Left ventricle myocardium inferior (tissue), 1 donor: ENCODE measurements at regions not wholly inside any gene's neighbourhood (a gene's known extent, or its start where the extent isn't known, plus 50 kb on each side); places are given as distances from the start of the nearest gene placed in this dataset.
"Not testable (repeated sequence)": the region's sequence is repeated elsewhere in the genome, so short reads cannot be mapped to it uniquely, and the experiment has no call there.

Source experiments
- DNase-seq: peaks from one replicate; pipeline ENCODE4 v3.0.0-alpha.2; 2020
- H3K27ac ChIP-seq: fragments of 200-600 bp; replicated peaks from 2 replicates; pipeline ENCODE4 v1.8.0; 2021
- H3K27me3 ChIP-seq: fragments of 200-600 bp; 2 replicates; pipeline ENCODE4 v1.8.0; 2021; ENCODE audit warnings: low read depth
- H3K36me3 ChIP-seq: fragments of 200-600 bp; 2 replicates; pipeline ENCODE4 v1.8.0; 2021
- H3K4me1 ChIP-seq: fragments of 200-600 bp; 2 replicates; pipeline ENCODE4 v1.8.0; 2021
- H3K4me3 ChIP-seq: fragments of 200-600 bp; 2 replicates; pipeline ENCODE4 v1.8.0; 2021; ENCODE audit warnings: mild to moderate bottlenecking, moderate library complexity
- H3K9me3 ChIP-seq: fragments of 200-600 bp; replicated peaks from 2 replicates; pipeline ENCODE4 v1.8.0; 2021
- intact Hi-C: fragments of 100-400 bp; cut with micrococcal nuclease; formaldehyde crosslinking; loops from one replicate; pipeline ENCODE4 v1.11.0; 2022
- TF ChIP-seq, protein P1 (sequence below): fragments of 200-600 bp; IDR thresholded peaks from 2 replicates; pipeline ENCODE4 v1.8.0; 2021; ENCODE audit warnings: antibody characterized with exemption, mild to moderate bottlenecking, borderline replicate concordance
- donor health status: DM: no; HTN: yes; CAD: no; lungs with severe emphysema.

DNA sequence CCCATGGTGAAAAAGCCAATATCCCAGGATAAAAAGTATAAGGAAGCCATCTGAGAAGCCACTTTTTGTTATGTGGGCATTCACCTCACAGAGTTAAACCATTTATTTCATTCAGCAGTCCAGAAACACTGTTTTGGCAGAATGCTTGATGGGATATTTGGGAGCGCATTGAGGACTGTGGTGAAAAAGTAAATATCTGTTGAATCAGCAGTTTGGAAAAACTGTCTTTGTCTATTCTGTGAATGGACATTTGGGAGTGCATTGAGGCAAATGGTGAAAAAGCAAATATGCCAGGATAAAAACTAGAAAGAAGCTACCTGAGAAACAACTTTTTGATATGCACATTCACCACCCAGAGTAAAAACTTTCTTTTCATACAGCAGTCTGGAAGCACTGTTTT, 276.2 kb upstream of the TRIM48 start:
- Histone ChIP-seq H3K27me3 (no peaks in the 10 kb centered on the region), H3K4me1 (no peaks in the 10 kb centered on the region), H3K4me3 (no peak overlapping the region), H3K27ac (no peak overlapping the region), H3K9me3 (peaks cover 74% of the 10 kb centered on the region), H3K36me3 (no peaks in the 10 kb centered on the region)
- intact Hi-C loops: no loop called here
- DNase-seq: no peak
- TF ChIP-seq, protein P1, sequence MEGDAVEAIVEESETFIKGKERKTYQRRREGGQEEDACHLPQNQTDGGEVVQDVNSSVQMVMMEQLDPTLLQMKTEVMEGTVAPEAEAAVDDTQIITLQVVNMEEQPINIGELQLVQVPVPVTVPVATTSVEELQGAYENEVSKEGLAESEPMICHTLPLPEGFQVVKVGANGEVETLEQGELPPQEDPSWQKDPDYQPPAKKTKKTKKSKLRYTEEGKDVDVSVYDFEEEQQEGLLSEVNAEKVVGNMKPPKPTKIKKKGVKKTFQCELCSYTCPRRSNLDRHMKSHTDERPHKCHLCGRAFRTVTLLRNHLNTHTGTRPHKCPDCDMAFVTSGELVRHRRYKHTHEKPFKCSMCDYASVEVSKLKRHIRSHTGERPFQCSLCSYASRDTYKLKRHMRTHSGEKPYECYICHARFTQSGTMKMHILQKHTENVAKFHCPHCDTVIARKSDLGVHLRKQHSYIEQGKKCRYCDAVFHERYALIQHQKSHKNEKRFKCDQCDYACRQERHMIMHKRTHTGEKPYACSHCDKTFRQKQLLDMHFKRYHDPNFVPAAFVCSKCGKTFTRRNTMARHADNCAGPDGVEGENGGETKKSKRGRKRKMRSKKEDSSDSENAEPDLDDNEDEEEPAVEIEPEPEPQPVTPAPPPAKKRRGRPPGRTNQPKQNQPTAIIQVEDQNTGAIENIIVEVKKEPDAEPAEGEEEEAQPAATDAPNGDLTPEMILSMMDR: no peak

DNA sequence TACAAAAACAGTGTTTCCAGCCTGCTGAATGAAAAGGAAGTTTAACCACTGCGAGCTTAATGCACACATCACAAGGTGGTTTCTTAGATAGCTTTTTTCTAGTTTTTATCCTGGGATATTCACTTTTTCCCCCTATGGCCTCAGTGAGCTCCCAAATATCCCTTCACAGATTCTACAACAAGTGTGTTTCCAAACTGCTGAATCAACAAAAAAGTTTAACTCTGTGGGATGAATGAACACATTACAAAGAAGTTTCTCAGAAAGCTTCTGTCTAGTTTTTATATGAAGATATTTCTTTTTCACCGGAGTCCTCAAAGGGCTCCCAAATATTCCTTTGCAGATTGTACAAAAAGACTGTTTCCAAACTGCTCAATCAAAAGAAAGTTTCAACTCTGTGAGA, 233.1 kb upstream of the TRIM48 start:
- DNase-seq, H3K27me3 ChIP-seq, H3K4me1 ChIP-seq, H3K27ac ChIP-seq, H3K4me3 ChIP-seq, intact Hi-C loops, H3K36me3 ChIP-seq: not testable (repeated sequence)
- peaks cover 100% of the 10 kb centered on the region for H3K9me3 ChIP-seq

DNA sequence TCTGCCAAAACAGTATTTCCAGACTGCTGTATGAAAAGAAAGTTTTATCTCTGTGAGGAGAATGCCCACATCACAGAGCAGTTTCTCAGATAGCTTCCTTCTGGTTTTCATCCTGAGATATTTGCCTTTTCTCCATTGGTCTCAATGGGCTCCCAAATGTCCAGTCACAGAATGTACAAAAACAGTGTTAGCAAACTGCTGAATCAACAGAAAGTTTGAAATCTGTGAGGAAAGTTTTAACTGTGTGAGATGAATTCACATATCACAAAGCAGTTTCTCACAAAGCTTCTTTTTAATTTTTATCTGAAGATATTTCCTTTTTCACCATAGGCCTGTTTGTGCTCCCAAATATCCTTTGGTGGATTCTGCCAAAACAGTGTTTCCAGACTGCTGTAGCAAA, 207.2 kb upstream of the TRIM48 start:
- TF ChIP-seq, protein P1: no peak
- Histone ChIP-seq H3K4me1 (no peaks in the 10 kb centered on the region), H3K27me3 (no peaks in the 10 kb centered on the region), H3K9me3 (peaks cover 100% of the 10 kb centered on the region), H3K4me3 (no peak overlapping the region), H3K36me3 (no peaks in the 10 kb centered on the region), H3K27ac (no peak overlapping the region)
- intact Hi-C loops: no loop called here
- no peak for DNase-seq

DNA sequence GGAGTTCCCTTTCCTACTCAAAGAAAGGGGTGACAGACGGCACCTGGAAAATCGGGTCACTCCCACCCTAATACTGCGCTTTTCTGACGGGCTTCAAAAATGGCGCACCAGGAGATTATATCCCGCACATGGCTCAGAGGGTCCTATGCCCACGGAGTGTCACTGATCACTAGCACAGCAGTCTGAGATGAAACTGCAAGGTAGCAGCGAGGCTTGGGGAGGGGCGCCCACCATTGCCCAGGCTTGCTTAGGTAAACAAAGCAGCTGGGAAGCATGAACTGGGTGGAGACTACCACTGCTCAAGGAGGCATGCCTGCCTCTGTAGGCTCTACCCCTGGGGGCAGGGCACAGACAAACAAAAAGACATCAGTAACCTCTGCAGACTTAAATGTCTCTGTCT, 177.4 kb upstream of the TRIM48 start:
- H3K36me3 ChIP-seq, H3K4me3 ChIP-seq, DNase-seq, H3K4me1 ChIP-seq, intact Hi-C loops, H3K27ac ChIP-seq, H3K27me3 ChIP-seq: not testable (repeated sequence)
- H3K9me3 ChIP-seq: peaks cover 88% of the 10 kb centered on the region

DNA sequence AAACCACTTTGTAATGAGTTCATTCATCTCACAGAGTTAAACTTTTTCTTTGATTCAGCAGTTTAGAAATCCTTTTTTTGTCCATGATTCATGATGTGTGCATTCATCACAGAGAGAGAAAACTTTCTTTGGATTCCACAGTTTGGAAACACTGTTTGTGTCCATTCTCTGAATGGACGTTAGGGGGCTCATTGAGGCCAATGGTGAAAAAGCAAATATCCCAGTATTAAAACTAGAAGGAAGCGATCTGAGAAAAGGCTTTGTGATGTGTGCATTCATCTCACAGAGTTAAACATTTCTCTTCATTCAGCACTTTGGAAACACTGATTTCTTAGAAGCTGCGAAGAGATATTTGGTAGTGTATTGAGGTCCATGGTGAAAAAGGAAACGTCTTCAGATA, 155.6 kb upstream of the TRIM48 start:
- TF ChIP-seq, protein P1: no peak
- H3K9me3 ChIP-seq: peaks cover 81% of the 10 kb centered on the region
- no peak overlapping the region for H3K4me3 ChIP-seq
- no peak overlapping the region for H3K27ac ChIP-seq
- no peaks in the 10 kb centered on the region for H3K36me3 ChIP-seq
- intact Hi-C loops: no loop called here
- H3K27me3 ChIP-seq: no peaks in the 10 kb centered on the region
- no peak for DNase-seq
- no peaks in the 10 kb centered on the region for H3K4me1 ChIP-seq
